ENCODE measurements at regions not wholly inside any gene's neighbourhood (a gene's known extent, or its start where the extent isn't known, plus 50 kb on each side); places are given as distances from the start of the nearest gene placed in this dataset.

DNA sequence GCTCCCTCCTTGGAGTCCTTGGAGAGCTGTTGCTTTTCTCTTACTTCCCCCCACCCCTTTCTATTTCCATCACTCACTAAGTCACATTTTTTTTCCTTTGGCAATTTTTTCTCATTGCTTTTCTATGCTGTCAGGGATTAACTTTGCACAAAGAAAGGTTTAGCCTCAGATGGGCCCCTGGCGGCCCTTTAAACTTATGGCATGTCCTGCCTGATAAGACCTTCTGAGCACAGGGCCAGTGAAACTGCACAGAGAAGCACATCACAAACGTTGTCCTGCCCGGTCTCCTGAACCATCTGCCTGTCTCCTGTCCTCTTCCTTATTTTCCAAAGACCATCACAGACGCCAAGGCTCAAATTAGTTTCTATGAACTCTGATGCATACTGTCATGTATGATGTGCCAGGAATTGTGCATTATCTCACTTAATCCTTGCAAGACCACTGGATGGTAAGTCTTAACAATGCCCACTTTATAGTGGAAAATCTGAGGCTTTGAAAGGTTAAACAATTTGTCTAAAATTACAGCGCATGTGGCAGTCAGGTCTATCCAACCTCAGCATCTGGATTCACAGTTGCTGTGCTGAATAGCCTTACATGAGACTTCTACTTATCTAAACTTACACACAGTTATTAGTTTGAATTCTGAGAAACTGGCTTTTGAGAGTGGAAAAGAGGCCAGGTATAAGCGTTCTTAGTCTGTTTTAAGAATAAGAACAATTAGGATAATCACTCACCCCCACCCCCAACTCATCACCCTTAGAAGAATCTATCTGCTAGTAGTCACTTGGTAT lies 648.1 kb downstream of the NTRK3 start:
- no peak for TF ChIP-seq ZNF768 (CRISPR knock-in tag; IDR thresholded peaks at IDR 0.05)
- no peak for TF ChIP-seq BORCS8-MEF2B (CRISPR knock-in tag; IDR thresholded peaks at IDR 0.05)
- TF ChIP-seq, protein P1, sequence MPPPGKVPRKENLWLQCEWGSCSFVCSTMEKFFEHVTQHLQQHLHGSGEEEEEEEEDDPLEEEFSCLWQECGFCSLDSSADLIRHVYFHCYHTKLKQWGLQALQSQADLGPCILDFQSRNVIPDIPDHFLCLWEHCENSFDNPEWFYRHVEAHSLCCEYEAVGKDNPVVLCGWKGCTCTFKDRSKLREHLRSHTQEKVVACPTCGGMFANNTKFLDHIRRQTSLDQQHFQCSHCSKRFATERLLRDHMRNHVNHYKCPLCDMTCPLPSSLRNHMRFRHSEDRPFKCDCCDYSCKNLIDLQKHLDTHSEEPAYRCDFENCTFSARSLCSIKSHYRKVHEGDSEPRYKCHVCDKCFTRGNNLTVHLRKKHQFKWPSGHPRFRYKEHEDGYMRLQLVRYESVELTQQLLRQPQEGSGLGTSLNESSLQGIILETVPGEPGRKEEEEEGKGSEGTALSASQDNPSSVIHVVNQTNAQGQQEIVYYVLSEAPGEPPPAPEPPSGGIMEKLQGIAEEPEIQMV (CRISPR knock-in tag; IDR thresholded peaks at IDR 0.05; ENCODE audit: low read depth): no peak
- no peak for TF ChIP-seq SALL2 (CRISPR knock-in tag; IDR thresholded peaks at IDR 0.05)
- TF ChIP-seq, protein P2, sequence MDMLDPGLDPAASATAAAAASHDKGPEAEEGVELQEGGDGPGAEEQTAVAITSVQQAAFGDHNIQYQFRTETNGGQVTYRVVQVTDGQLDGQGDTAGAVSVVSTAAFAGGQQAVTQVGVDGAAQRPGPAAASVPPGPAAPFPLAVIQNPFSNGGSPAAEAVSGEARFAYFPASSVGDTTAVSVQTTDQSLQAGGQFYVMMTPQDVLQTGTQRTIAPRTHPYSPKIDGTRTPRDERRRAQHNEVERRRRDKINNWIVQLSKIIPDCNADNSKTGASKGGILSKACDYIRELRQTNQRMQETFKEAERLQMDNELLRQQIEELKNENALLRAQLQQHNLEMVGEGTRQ (IDR thresholded peaks at IDR 0.05; ENCODE audit: low read depth, low read length): no peak
- TF ChIP-seq, protein P2 (CRISPR knock-in tag; IDR thresholded peaks at IDR 0.05; ENCODE audit: borderline replicate concordance): no peak
- no peak for TF ChIP-seq HOXD1 (CRISPR knock-in tag; IDR thresholded peaks at IDR 0.05)
- no peak for TF ChIP-seq CHCHD3 (CRISPR knock-in tag; IDR thresholded peaks at IDR 0.05)
- TF ChIP-seq, protein P3, sequence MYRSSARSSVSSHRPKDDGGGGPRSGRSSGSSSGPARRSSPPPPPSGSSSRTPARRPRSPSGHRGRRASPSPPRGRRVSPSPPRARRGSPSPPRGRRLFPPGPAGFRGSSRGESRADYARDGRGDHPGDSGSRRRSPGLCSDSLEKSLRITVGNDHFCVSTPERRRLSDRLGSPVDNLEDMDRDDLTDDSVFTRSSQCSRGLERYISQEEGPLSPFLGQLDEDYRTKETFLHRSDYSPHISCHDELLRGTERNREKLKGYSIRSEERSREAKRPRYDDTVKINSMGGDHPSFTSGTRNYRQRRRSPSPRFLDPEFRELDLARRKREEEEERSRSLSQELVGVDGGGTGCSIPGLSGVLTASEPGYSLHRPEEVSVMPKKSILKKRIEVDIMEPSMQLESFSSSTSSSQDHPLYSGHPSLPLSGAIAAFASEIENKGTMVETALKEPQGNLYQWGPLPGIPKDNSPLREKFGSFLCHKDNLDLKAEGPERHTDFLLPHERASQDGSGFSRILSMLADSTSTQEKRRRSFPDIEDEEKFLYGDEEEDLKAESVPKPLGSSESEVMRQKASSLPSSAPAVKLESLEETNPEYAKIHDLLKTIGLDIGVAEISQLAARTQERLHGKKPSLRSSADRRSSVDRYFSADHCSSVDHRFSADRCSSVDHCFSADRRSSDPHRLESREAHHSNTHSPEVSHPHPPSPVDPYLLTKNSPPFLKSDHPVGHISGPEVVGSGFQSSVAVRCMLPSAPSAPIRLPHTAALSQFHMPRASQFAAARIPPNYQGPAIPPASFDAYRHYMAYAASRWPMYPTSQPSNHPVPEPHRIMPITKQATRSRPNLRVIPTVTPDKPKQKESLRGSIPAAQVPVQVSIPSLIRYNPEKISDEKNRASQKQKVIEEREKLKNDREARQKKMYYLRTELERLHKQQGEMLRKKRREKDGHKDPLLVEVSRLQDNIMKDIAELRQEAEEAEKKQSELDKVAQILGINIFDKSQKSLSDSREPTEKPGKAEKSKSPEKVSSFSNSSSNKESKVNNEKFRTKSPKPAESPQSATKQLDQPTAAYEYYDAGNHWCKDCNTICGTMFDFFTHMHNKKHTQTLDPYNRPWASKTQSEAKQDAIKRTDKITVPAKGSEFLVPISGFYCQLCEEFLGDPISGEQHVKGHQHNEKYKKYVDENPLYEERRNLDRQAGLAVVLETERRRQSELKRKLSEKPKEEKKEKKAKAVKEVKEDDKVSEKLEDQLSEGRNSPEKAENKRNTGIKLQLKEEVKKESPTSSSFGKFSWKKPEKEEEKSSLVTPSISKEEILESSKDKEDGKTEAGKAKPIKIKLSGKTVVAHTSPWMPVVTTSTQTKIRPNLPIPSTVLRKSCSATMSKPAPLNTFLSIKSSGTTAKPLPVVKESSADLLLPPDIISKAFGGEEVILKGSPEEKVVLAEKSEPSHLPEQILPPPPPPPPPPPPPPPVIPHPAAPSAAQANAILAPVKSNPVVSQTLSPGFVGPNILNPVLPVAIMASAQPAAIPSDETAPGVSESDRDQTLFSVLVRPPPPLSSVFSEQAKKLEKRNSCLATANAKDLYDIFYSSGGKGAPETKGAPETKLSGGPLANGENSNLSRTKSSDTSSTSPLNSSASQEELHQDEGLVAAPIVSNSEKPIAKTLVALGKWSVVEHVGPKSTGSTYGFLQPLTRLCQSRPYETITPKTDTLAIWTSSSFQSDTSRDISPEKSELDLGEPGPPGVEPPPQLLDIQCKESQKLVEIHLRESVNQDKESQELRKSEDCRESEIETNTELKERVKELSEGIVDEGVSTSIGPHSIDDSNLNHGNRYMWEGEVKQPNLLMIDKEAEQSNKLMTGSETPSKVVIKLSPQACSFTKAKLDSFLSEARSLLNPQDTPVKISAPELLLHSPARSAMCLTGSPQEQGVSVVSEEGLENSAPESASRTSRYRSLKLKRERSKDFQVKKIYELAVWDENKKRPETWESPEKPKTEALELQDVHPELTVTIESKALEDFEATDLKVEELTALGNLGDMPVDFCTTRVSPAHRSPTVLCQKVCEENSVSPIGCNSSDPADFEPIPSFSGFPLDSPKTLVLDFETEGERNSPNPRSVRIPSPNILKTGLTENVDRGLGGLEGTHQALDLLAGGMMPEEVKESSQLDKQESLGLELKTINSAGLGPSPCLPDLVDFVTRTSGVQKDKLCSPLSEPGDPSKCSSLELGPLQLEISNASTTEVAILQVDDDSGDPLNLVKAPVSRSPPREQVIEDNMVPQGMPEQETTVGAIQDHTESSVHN (CRISPR knock-in tag; IDR thresholded peaks at IDR 0.05): no peak
- TF ChIP-seq NCOA1 (CRISPR knock-in tag; IDR thresholded peaks at IDR 0.05): no peak

All from HepG2 (cell line).